ENCODE measurements at regions not wholly inside any gene's neighbourhood (a gene's known extent, or its start where the extent isn't known, plus 50 kb on each side); places are given as distances from the start of the nearest gene placed in this dataset.

- TF ChIP-seq, protein P1, sequence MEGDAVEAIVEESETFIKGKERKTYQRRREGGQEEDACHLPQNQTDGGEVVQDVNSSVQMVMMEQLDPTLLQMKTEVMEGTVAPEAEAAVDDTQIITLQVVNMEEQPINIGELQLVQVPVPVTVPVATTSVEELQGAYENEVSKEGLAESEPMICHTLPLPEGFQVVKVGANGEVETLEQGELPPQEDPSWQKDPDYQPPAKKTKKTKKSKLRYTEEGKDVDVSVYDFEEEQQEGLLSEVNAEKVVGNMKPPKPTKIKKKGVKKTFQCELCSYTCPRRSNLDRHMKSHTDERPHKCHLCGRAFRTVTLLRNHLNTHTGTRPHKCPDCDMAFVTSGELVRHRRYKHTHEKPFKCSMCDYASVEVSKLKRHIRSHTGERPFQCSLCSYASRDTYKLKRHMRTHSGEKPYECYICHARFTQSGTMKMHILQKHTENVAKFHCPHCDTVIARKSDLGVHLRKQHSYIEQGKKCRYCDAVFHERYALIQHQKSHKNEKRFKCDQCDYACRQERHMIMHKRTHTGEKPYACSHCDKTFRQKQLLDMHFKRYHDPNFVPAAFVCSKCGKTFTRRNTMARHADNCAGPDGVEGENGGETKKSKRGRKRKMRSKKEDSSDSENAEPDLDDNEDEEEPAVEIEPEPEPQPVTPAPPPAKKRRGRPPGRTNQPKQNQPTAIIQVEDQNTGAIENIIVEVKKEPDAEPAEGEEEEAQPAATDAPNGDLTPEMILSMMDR (IDR thresholded peaks at IDR 0.05) = no peak
- TF ChIP-seq POLR2A (IDR thresholded peaks at IDR 0.05) = no peak
- no peak for TF ChIP-seq EP300 (IDR thresholded peaks at IDR 0.05; ENCODE audit: low read depth)
Observed at GRCh38 chr4:24713604-24714003, 81.8 kb upstream of the SOD3 start.

Measured in transverse colon (tissue), 3 donors.